Keratinocyte (primary cell): ENCODE measurements at regions not wholly inside any gene's neighbourhood (a gene's known extent, or its start where the extent isn't known, plus 50 kb on each side); places are given as distances from the start of the nearest gene placed in this dataset.
"Not testable (repeated sequence)": the region's sequence is repeated elsewhere in the genome, so short reads cannot be mapped to it uniquely, and the experiment has no call there.

Experiments used
- DNase-seq: peaks from one replicate; pipeline ENCODE4 v3.0.0-alpha.2; 2011; ENCODE audit warnings: low read depth, missing footprints, low spot score
- FAIRE-seq: peaks from 2 replicates; lab custom pipeline; 2011; peaks lifted over from hg19 to GRCh38; lab: Jason Lieb, UNC
- H2AFZ ChIP-seq: 2 replicates; pipeline ENCODE4 v1.6.0; 2012; ENCODE audit warnings: low read length, control low read depth, inconsistent platforms; ENCODE audit not compliant: control insufficient read depth
- H3K27ac ChIP-seq: 2 replicates; pipeline ENCODE4 v1.5.1; 2011; ENCODE audit warnings: low read length; ENCODE audit not compliant: control insufficient read depth, insufficient read depth
- H3K27me3 ChIP-seq: 3 replicates; pipeline ENCODE4 v1.6.0; 2011; ENCODE audit warnings: low read length; ENCODE audit not compliant: control insufficient read depth, insufficient read depth; ENCODE audit errors: extremely low read depth
- H3K36me3 ChIP-seq, 2 experiments: 2 replicates in 1 of 2; 3 replicates in 1 of 2; pipeline ENCODE4 v1.5.1; 2011; ENCODE audit warnings: low read length in 2 of 2, mild to moderate bottlenecking in 1 of 2; ENCODE audit not compliant: control insufficient read depth in 2 of 2, insufficient read depth in 2 of 2; ENCODE audit errors: extremely low read depth in 1 of 2
- H3K4me1 ChIP-seq: 3 replicates; pipeline ENCODE4 v1.5.1; 2011; ENCODE audit warnings: low read length; ENCODE audit not compliant: control insufficient read depth, insufficient read depth; ENCODE audit errors: extremely low read depth
- H3K4me2 ChIP-seq: 3 replicates; pipeline ENCODE4 v1.6.0; 2011; ENCODE audit warnings: low read depth, low read length; ENCODE audit not compliant: control insufficient read depth, insufficient read depth; ENCODE audit errors: extremely low read depth
- H3K4me3 ChIP-seq, 3 experiments: fragments of 200-600 bp in 1 of 3; sonication (generic) in 1 of 3; 2 replicates in 2 of 3; 3 replicates in 1 of 3; pipeline ENCODE4 v1.5.1; 2011 to 2016; ENCODE audit warnings: low read length in 3 of 3, mild to moderate bottlenecking in 3 of 3, control low read depth in 2 of 3, inconsistent platforms in 1 of 3, low read depth in 1 of 3, mixed read lengths in 1 of 3, mixed run types in 1 of 3, moderate library complexity in 1 of 3; ENCODE audit not compliant: control insufficient read depth in 2 of 3, insufficient read depth in 2 of 3; ENCODE audit errors: extremely low read depth in 1 of 3
- H3K79me2 ChIP-seq: 2 replicates; pipeline ENCODE4 v1.6.0; 2012; ENCODE audit warnings: low read length; ENCODE audit not compliant: control insufficient read depth, insufficient read depth
- H3K9ac ChIP-seq: 3 replicates; pipeline ENCODE4 v1.6.0; 2011; ENCODE audit warnings: low read length; ENCODE audit not compliant: control insufficient read depth, insufficient read depth; ENCODE audit errors: extremely low read depth
- H3K9me1 ChIP-seq: 3 replicates; pipeline ENCODE4 v1.6.0; 2011; ENCODE audit warnings: low read length; ENCODE audit not compliant: control insufficient read depth, insufficient read depth; ENCODE audit errors: extremely low read depth
- H3K9me3 ChIP-seq: 2 replicates; pipeline ENCODE4 v1.5.1; 2012; ENCODE audit warnings: low read depth, low read length; ENCODE audit not compliant: control insufficient read depth
- H4K20me1 ChIP-seq: 3 replicates; pipeline ENCODE4 v1.6.0; 2011; ENCODE audit warnings: low read length; ENCODE audit not compliant: control insufficient read depth, insufficient read depth; ENCODE audit errors: extremely low read depth
- EZH2 ChIP-seq: IDR thresholded peaks from one replicate; pipeline ENCODE4 v1.6.1; 2012; ENCODE audit warnings: inconsistent platforms, mild to moderate bottlenecking, low read length, moderate library complexity
- dilution Hi-C: fragments of 300-500 bp; cut with MboI; formaldehyde crosslinking; loops from one replicate; pipeline ENCODE4 v1.7.0; 2020; ENCODE audit warnings: low sequenced_read_pairs; ENCODE audit not compliant: extremely low pct_ligation_motif_present
- TF ChIP-seq, protein P1 (sequence below), 3 experiments: IDR thresholded peaks in 1 of 3; conservative IDR thresholded peaks in 1 of 3; optimal IDR thresholded peaks in 1 of 3; 2 replicates in 2 of 3; 3 replicates in 1 of 3; pipeline versions ENCODE3 to v1.5.1; 2011; ENCODE audit warnings: low read length in 3 of 3, mild to moderate bottlenecking in 3 of 3, moderate library complexity in 2 of 3, control low read depth in 1 of 3, inconsistent platforms in 1 of 3; ENCODE audit not compliant: insufficient read depth in 2 of 3; ENCODE audit errors: extremely low read depth in 1 of 3

- no peaks in the 10 kb centered on the region for H3K79me2 ChIP-seq
- H3K4me2 ChIP-seq, result no peak overlapping the region
- no peaks in the 10 kb centered on the region for H3K36me3 ChIP-seq
- H2AFZ ChIP-seq, result no peak overlapping the region
- H3K4me3 ChIP-seq, result no peak overlapping the region
- FAIRE-seq, result no peak
- H3K9me3 ChIP-seq, result no peaks in the 10 kb centered on the region
- DNase-seq, result no peak
- no peaks in the 10 kb centered on the region for H3K27me3 ChIP-seq
- no peaks in the 10 kb centered on the region for H4K20me1 ChIP-seq
- peaks cover 12% of the 10 kb centered on the region for H3K4me1 ChIP-seq
- H3K9ac ChIP-seq, result no peak overlapping the region
- no peak overlapping the region for H3K27ac ChIP-seq
- H3K9me1 ChIP-seq, result no peaks in the 10 kb centered on the region
- TF ChIP-seq, protein P1, sequence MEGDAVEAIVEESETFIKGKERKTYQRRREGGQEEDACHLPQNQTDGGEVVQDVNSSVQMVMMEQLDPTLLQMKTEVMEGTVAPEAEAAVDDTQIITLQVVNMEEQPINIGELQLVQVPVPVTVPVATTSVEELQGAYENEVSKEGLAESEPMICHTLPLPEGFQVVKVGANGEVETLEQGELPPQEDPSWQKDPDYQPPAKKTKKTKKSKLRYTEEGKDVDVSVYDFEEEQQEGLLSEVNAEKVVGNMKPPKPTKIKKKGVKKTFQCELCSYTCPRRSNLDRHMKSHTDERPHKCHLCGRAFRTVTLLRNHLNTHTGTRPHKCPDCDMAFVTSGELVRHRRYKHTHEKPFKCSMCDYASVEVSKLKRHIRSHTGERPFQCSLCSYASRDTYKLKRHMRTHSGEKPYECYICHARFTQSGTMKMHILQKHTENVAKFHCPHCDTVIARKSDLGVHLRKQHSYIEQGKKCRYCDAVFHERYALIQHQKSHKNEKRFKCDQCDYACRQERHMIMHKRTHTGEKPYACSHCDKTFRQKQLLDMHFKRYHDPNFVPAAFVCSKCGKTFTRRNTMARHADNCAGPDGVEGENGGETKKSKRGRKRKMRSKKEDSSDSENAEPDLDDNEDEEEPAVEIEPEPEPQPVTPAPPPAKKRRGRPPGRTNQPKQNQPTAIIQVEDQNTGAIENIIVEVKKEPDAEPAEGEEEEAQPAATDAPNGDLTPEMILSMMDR (optimal IDR thresholded peaks at IDR 0.05 in 1 of 3, IDR thresholded peaks at IDR 0.05 in 1 of 3, conservative IDR thresholded peaks at IDR 0.05 in 1 of 3; ENCODE audit: extremely low read depth in 1 of 3, insufficient read depth in 2 of 3, low read length in 3 of 3), result no peak
- TF ChIP-seq EZH2, result no peak
- dilution Hi-C loops, result no loop called here
These were observed 190.2 kb upstream of the GK2 start for GRCh38 chr4:79598214-79598613.

- H3K27me3 ChIP-seq, result no peaks in the 10 kb centered on the region
- FAIRE-seq, result peak; percentile 82
- TF ChIP-seq, protein P1 (optimal IDR thresholded peaks at IDR 0.05 in 1 of 3, IDR thresholded peaks at IDR 0.05 in 1 of 3, conservative IDR thresholded peaks at IDR 0.05 in 1 of 3; ENCODE audit: extremely low read depth in 1 of 3, insufficient read depth in 2 of 3, low read length in 3 of 3), result no peak
- TF ChIP-seq EZH2, result no peak
- H3K9ac ChIP-seq, result no peak overlapping the region
- H3K79me2 ChIP-seq, result no peaks in the 10 kb centered on the region
- DNase-seq, result peak; percentile 15
- H4K20me1 ChIP-seq, result no peaks in the 10 kb centered on the region
- no peak overlapping the region for H3K27ac ChIP-seq
- H3K36me3 ChIP-seq, result no peaks in the 10 kb centered on the region
- no peak overlapping the region for H2AFZ ChIP-seq
- H3K9me3 ChIP-seq, result no peaks in the 10 kb centered on the region
- H3K4me3 ChIP-seq, result no peak overlapping the region
- H3K9me1 ChIP-seq, result no peaks in the 10 kb centered on the region
- dilution Hi-C loops, result no loop called here
- peaks cover 12% of the 10 kb centered on the region for H3K4me1 ChIP-seq
- H3K4me2 ChIP-seq, result no peak overlapping the region
These were observed 189.2 kb upstream of the GK2 start for GRCh38 chr4:79597266-79597665.

DNA sequence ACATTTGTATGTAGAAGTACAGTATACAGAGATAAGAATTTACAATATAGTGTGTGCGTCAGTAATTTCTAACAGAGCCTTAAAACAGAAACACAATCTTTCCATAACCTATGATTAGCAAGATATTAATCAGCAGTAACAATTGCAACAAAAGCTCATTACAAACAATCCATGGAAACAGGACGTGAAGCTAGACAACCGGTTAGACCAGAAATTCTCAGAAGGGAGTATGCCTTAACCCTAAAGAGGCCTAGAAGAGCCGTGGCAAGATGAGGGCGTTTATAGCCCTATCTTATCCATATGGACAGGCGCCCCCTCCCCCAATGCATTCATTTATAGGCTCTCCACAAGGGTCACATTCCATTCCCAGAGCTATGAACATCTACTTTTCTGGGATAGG, 184.2 kb upstream of the GK2 start:
- DNase-seq, dilution Hi-C loops, FAIRE-seq: not testable (repeated sequence)

More for the DNA sequence above, 184.2 kb upstream of the GK2 start:
- H3K27me3 ChIP-seq, H3K9ac ChIP-seq, H3K4me3 ChIP-seq, H3K36me3 ChIP-seq, H4K20me1 ChIP-seq, H3K9me1 ChIP-seq, H3K4me1 ChIP-seq, H3K27ac ChIP-seq, H3K9me3 ChIP-seq, H3K4me2 ChIP-seq, H3K79me2 ChIP-seq, H2AFZ ChIP-seq: not testable (repeated sequence)
